ENCODE measurements at regions not wholly inside any gene's neighbourhood (a gene's known extent, or its start where the extent isn't known, plus 50 kb on each side); places are given as distances from the start of the nearest gene placed in this dataset.

DNA sequence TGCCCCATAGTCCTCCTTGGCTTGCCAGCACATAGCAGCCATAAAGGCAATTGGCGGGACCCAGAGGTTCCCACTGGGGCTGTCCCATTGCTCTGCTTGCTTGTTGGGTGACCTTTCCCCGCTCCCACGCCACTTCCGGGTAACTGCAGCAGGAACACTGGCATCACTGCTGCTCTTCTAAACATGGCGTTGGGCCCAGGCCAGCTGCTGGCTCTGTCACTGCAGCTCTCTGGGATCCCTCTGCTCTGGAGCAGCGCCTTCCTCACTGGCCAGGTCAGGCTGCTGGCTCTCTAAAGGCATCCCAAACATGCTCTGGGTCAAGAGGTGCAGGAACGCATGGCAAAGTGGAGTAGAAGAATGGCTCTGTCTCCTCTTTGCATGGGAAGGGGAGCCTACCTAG, 92.9 kb downstream of the DRD1 start:
- Histone ChIP-seq H3K27me3 (no peaks in the 10 kb centered on the region), H3K9me3 (no peaks in the 10 kb centered on the region), H3K4me1 (no peaks in the 10 kb centered on the region), H3K36me3 (no peaks in the 10 kb centered on the region), H3K27ac (no peak overlapping the region), H3K4me3 (no peak overlapping the region)
- TF ChIP-seq POLR2A (IDR thresholded peaks at IDR 0.05): no peak
- TF ChIP-seq, protein P1, sequence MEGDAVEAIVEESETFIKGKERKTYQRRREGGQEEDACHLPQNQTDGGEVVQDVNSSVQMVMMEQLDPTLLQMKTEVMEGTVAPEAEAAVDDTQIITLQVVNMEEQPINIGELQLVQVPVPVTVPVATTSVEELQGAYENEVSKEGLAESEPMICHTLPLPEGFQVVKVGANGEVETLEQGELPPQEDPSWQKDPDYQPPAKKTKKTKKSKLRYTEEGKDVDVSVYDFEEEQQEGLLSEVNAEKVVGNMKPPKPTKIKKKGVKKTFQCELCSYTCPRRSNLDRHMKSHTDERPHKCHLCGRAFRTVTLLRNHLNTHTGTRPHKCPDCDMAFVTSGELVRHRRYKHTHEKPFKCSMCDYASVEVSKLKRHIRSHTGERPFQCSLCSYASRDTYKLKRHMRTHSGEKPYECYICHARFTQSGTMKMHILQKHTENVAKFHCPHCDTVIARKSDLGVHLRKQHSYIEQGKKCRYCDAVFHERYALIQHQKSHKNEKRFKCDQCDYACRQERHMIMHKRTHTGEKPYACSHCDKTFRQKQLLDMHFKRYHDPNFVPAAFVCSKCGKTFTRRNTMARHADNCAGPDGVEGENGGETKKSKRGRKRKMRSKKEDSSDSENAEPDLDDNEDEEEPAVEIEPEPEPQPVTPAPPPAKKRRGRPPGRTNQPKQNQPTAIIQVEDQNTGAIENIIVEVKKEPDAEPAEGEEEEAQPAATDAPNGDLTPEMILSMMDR (IDR thresholded peaks at IDR 0.05): no peak
- no peak for TF ChIP-seq POLR2AphosphoS5 (IDR thresholded peaks at IDR 0.05; ENCODE audit: insufficient read depth in 1 of 2, low read depth in 1 of 2)
- no peak for DNase-seq (ENCODE audit: extremely low spot score in 2 of 2)
- intact Hi-C loops (cut with DNase I): no loop called here

DNA sequence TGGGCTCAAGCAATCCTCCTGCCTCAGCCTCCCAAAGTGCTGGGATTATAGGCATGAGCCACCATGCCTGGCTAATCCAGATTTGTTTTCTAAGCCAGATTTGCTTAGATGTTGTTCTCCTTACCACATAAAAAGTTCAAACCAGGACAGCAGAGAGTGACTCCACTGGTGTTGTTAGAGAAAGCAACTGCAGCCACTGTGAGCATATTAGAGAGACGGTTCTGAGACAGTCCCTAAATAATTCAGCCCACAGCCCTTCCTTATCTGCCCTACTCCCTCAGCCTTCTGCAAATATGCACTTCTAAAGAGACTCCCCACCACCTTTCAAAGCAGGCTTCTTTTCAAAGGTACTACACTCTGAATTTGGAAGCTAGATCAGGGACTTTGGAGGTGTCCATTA, 96.1 kb downstream of the DRD1 start:
- Histone ChIP-seq H3K36me3 (no peaks in the 10 kb centered on the region), H3K27me3 (no peaks in the 10 kb centered on the region), H3K27ac (no peak overlapping the region), H3K4me1 (no peaks in the 10 kb centered on the region), H3K4me3 (no peak overlapping the region), H3K9me3 (no peaks in the 10 kb centered on the region)
- intact Hi-C loops (cut with DNase I): no loop called here
- DNase-seq (ENCODE audit: extremely low spot score in 2 of 2): no peak
- TF ChIP-seq, protein P1 (IDR thresholded peaks at IDR 0.05): no peak
- TF ChIP-seq POLR2A (IDR thresholded peaks at IDR 0.05): no peak
- no peak for TF ChIP-seq POLR2AphosphoS5 (IDR thresholded peaks at IDR 0.05; ENCODE audit: insufficient read depth in 1 of 2, low read depth in 1 of 2)

DNA sequence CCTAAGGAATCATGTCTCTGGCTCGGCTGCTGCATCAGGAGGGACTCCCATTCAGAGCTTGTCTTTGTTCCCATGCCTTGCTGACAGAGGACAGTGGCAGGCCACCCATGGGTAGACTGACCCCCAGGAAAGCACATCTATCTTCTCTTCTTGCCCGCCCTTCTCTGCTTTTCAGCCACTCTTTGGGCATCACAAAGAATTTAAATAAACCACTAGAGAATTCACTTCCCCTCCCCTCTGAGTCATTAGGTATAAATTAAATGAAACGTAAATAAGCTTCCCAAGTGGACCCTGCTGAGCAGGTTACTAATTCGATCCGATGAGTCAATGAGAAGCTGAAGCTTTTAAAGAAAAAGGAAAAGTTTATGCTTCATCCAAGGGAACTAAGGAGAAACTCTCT, 97.0 kb downstream of the DRD1 start:
- no peak overlapping the region for H3K4me3 ChIP-seq
- no peaks in the 10 kb centered on the region for H3K4me1 ChIP-seq
- no peak for DNase-seq (ENCODE audit: extremely low spot score in 2 of 2)
- H3K36me3 ChIP-seq: no peaks in the 10 kb centered on the region
- intact Hi-C loops (cut with DNase I): no loop called here
- no peaks in the 10 kb centered on the region for H3K9me3 ChIP-seq
- TF ChIP-seq POLR2A (IDR thresholded peaks at IDR 0.05) (no peak), POLR2AphosphoS5 (IDR thresholded peaks at IDR 0.05; ENCODE audit: insufficient read depth in 1 of 2, low read depth in 1 of 2) (no peak)
- TF ChIP-seq, protein P1 (IDR thresholded peaks at IDR 0.05): no peak
- no peak overlapping the region for H3K27ac ChIP-seq
- H3K27me3 ChIP-seq: no peaks in the 10 kb centered on the region

DNA sequence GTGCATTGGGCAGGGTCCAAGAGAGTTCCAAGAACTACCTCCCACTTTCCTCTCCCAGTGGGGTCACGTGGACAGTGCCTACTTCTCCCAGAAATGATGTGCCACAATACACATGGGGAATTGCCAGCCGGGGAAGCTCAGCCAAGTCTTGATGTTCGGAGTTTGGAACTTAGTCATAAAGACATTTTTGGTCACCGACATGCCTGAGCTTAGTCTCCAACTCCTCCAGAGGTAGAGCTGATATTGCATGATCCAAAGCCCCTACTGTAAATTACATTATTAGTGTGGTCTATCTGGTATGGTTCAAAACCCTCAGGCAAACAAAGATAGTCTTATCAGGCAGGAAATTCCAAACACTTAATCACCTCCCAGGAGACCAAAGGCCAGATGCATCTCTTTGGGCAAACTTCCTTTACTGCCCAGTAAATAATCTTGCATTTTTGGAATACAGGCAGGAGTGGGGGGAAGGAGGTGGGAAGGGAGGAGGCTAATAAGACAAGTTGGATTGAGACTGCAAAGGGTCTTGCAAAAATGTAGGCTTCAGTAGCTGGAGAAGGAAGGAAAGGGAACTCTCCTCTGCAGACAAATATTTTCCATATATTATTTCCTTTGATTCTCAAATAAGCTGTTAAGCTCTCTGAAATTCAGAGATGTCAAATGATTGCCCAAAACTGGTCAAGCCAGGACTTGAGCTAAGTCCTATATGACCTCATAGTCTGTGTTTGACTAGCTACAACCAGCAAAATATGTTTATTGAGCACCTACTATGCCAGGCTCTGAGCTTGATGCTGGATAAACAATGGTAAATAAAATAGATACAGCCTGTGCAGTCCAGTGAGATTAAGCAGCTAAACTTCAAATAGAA, 99.4 kb downstream of the DRD1 start:
- DNase-seq (ENCODE audit: extremely low spot score in 2 of 2): no peak
- intact Hi-C loops (cut with DNase I): no loop called here

DNA sequence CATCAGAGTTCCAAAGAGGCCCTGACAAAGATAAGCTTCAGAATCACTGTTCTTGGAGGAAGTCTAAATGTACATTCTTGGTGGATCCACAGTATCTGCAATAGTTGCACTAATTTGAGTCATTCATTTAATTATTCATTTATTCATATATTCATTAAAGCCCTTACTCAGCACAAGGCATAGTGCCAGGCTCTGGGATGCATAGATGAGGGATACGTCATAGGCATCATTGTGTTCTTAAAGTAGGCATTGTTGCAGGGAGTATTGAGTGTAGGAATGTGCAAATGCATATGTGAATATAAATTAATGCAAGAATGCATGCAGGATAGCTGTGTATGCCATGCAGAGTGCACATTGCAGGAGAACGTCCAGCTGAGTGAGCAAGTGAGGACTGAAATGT, 100.7 kb downstream of the DRD1 start:
- intact Hi-C loops (cut with DNase I): no loop called here
- no peaks in the 10 kb centered on the region for H3K9me3 ChIP-seq
- H3K27me3 ChIP-seq: no peaks in the 10 kb centered on the region
- no peak for TF ChIP-seq POLR2AphosphoS5 (IDR thresholded peaks at IDR 0.05; ENCODE audit: insufficient read depth in 1 of 2, low read depth in 1 of 2)
- H3K36me3 ChIP-seq: no peaks in the 10 kb centered on the region
- H3K27ac ChIP-seq: no peak overlapping the region
- H3K4me3 ChIP-seq: no peak overlapping the region
- H3K4me1 ChIP-seq: no peaks in the 10 kb centered on the region
- DNase-seq (ENCODE audit: extremely low spot score in 2 of 2): no peak

More for the DNA sequence above, 99.4 kb downstream of the DRD1 start:
- H3K9me3 ChIP-seq: no peaks in the 10 kb centered on the region
- H3K4me3 ChIP-seq: no peak overlapping the region
- H3K4me1 ChIP-seq: no peaks in the 10 kb centered on the region
- H3K27me3 ChIP-seq: no peaks in the 10 kb centered on the region
- H3K27ac ChIP-seq: no peak overlapping the region
- TF ChIP-seq POLR2AphosphoS5 (IDR thresholded peaks at IDR 0.05; ENCODE audit: insufficient read depth in 1 of 2, low read depth in 1 of 2): no peak
- H3K36me3 ChIP-seq: no peaks in the 10 kb centered on the region

DNA sequence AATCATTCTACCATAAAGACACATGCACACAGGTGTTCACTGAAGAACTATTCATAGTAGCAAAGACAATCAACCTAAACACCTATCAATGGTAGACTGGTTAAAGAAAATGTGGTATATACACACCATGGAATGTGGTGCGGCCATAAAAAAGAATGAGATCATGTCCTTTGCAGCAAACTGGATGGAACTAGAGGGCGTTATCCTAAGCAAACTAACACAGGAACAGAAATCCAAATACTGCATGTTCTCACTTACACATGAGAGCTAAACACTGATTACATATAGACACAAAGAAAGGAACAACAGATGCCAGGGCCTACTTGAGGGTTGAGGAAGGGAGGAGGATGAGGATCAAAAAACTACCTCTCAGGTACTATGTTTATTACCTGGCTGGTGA, 103.8 kb downstream of the DRD1 start:
- no peaks in the 10 kb centered on the region for H3K27me3 ChIP-seq
- intact Hi-C loops (cut with DNase I): no loop called here
- TF ChIP-seq POLR2AphosphoS5 (IDR thresholded peaks at IDR 0.05; ENCODE audit: insufficient read depth in 1 of 2, low read depth in 1 of 2) (no peak), POLR2A (IDR thresholded peaks at IDR 0.05) (no peak)
- TF ChIP-seq, protein P1 (IDR thresholded peaks at IDR 0.05): no peak
- no peak for DNase-seq (ENCODE audit: extremely low spot score in 2 of 2)
- H3K4me3 ChIP-seq: no peak overlapping the region
- no peaks in the 10 kb centered on the region for H3K9me3 ChIP-seq
- no peaks in the 10 kb centered on the region for H3K36me3 ChIP-seq
- H3K4me1 ChIP-seq: no peaks in the 10 kb centered on the region
- no peak overlapping the region for H3K27ac ChIP-seq
